GM13977 (cell line): ENCODE measurements at regions not wholly inside any gene's neighbourhood (a gene's known extent, or its start where the extent isn't known, plus 50 kb on each side); places are given as distances from the start of the nearest gene placed in this dataset.

ENCODE experiments used
- DNase-seq: peaks from one replicate; pipeline ENCODE4 v3.0.0; 2012; ENCODE audit warnings: low spot score
- in situ Hi-C: fragments of 300-500 bp; cut with MboI; formaldehyde crosslinking; loops from one replicate; pipeline ENCODE4 v1.12.0; 2022; ENCODE audit warnings: low sequenced_read_pairs, low pct_unique_long_range_greater_than_20kb, mixed read lengths, inconsistent platforms; ENCODE audit not compliant: unreplicated experiment
- TF ChIP-seq, protein P1 (sequence below): IDR thresholded peaks from 2 replicates; pipeline ENCODE4 v1.5.1; 2012; ENCODE audit warnings: mild to moderate bottlenecking, control low read depth; ENCODE audit not compliant: insufficient read depth; ENCODE audit errors: extremely low read depth, missing control alignments

DNA sequence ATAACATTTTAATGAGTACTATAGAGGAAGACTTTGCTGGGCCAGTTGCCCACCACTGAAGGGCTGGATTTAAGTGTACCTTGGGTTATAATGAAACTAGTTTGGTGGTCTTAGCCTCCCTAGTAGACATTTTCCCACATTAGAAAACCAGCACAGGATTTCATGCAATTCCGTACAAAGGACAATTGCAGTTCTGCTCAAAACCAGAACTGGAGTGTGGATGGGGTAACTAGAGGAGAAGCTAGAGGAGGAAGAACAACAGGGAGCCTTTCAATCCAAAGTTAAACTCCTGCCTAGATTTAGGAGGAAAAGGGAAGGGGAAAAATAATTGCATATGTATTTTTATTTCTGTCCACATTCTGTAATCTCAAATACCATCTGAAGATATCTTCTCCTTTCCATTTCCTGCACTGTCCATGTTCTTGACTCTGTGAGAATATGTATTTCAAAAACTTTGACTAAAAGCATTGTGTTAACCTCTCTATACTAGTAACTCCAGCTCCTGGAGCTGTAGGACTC lies 97.5 kb upstream of the SSBP2 start:
- in situ Hi-C loops, result loop anchor here (25.0 kb wide), 1 partner anchor 336 kb away; no protein-coding TSS in a partner anchor
- no peak for DNase-seq

DNA sequence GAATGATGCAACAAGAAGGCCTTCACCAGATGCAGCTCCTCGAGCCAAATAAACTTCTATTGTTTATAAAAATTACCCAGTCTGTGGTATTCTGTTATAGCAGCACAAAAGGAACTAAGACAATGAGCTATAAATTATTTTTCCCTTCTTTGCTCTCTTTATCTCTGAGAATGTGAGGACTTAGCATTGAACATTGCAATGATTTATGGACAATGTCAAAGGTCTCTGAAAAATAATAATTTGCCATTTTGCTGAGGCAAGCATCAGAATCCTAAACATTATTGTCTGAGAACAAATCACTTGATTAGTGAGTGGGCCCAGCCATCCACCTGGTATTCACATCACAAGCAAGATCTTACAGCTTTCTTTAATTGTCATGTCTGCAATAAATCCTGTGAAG lies 95.4 kb upstream of the SSBP2 start:
- in situ Hi-C loops, result loop anchor here (25.0 kb wide), 1 partner anchor 334 kb away; no protein-coding TSS in a partner anchor
- TF ChIP-seq, protein P1, sequence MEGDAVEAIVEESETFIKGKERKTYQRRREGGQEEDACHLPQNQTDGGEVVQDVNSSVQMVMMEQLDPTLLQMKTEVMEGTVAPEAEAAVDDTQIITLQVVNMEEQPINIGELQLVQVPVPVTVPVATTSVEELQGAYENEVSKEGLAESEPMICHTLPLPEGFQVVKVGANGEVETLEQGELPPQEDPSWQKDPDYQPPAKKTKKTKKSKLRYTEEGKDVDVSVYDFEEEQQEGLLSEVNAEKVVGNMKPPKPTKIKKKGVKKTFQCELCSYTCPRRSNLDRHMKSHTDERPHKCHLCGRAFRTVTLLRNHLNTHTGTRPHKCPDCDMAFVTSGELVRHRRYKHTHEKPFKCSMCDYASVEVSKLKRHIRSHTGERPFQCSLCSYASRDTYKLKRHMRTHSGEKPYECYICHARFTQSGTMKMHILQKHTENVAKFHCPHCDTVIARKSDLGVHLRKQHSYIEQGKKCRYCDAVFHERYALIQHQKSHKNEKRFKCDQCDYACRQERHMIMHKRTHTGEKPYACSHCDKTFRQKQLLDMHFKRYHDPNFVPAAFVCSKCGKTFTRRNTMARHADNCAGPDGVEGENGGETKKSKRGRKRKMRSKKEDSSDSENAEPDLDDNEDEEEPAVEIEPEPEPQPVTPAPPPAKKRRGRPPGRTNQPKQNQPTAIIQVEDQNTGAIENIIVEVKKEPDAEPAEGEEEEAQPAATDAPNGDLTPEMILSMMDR, result no peak
- DNase-seq, result no peak

More for the DNA sequence above, 97.5 kb upstream of the SSBP2 start:
- TF ChIP-seq, protein P1, result no peak

DNA sequence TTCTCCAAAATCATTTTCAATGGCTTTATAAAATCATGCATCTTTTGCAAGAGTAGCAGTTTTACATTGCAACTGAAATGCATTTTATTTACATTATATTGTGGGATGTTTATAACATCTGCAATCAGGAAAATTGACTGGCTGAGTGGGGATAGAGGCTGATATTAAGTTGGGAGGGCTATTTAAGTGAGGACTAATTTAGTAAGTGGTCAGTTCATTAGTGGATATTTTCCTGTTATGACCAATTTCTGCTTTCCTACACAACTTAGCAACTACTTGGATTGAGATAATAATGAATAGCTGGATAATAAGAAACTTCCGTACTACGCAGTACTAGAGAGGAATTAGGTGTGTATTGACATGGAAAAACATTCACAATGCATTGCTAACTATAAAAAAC lies 92.9 kb upstream of the SSBP2 start:
- TF ChIP-seq, protein P1, result no peak
- DNase-seq, result no peak
- in situ Hi-C loops, result loop anchor here (25.0 kb wide), 1 partner anchor 332 kb away; no protein-coding TSS in a partner anchor

GRCh38 chr5:81842795-81843398 lies 92.0 kb upstream of the SSBP2 start:
- in situ Hi-C loops, result loop anchor here (25.0 kb wide), 1 partner anchor 331 kb away; no protein-coding TSS in a partner anchor
- DNase-seq, result no peak
- TF ChIP-seq, protein P1, result no peak

GRCh38 chr5:81839034-81839433 lies 88.1 kb upstream of the SSBP2 start:
- TF ChIP-seq, protein P1, result no peak
- DNase-seq, result no peak
- in situ Hi-C loops, result loop anchor here (25.0 kb wide), 1 partner anchor 327 kb away; no protein-coding TSS in a partner anchor

DNA sequence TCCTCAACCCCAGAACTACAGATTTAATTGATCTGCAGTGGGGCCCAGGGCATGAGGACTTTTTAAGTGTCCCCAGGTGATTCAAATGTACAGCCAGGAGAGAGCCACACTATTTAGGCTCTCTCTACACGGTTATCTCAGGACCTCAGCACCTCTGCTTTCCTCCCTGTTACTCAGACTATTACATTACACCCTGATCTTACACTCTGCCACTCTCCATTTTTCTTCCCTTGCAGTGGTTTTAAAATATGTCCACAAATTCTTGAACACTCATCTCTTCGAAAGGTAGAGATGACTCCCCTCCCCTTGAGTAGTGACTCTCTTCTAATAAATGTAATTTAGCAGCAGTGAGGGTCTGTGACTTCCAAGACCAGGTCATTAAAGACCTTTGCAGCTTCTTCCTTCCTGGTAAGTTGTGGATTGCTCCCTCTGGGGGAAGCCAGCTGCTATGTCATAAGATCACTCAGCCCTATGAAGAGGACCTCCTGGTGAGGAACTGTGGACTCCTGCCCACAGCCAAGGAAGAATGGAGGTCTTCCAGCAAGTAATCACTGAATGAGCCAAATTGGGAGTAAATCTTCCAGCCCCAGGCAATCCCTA lies 87.5 kb upstream of the SSBP2 start:
- TF ChIP-seq, protein P1, result peak; percentile 50
- in situ Hi-C loops, result loop anchor here (25.0 kb wide), 1 partner anchor 326 kb away; no protein-coding TSS in a partner anchor
- no peak for DNase-seq
